C4-2B (cell line): ENCODE measurements at regions not wholly inside any gene's neighbourhood (a gene's known extent, or its start where the extent isn't known, plus 50 kb on each side); places are given as distances from the start of the nearest gene placed in this dataset.

Source experiments
- CTCF ChIP-seq: fragments of 450-650 bp; conservative IDR thresholded peaks from 2 replicates; pipeline ENCODE4 v1.5.1; 2017; ENCODE audit warnings: mild to moderate bottlenecking
- ZFX ChIP-seq: fragments of 450-650 bp; IDR thresholded peaks from 2 replicates; pipeline ENCODE4 v1.6.1; 2017

- TF ChIP-seq CTCF = no peak
- no peak for TF ChIP-seq ZFX
Measured at GRCh38 chr11:129257512-129257911, 65.4 kb upstream of the ARHGAP32 start.
